ENCODE measurements at regions not wholly inside any gene's neighbourhood (a gene's known extent, or its start where the extent isn't known, plus 50 kb on each side); places are given as distances from the start of the nearest gene placed in this dataset.

- TF ChIP-seq, protein P1, sequence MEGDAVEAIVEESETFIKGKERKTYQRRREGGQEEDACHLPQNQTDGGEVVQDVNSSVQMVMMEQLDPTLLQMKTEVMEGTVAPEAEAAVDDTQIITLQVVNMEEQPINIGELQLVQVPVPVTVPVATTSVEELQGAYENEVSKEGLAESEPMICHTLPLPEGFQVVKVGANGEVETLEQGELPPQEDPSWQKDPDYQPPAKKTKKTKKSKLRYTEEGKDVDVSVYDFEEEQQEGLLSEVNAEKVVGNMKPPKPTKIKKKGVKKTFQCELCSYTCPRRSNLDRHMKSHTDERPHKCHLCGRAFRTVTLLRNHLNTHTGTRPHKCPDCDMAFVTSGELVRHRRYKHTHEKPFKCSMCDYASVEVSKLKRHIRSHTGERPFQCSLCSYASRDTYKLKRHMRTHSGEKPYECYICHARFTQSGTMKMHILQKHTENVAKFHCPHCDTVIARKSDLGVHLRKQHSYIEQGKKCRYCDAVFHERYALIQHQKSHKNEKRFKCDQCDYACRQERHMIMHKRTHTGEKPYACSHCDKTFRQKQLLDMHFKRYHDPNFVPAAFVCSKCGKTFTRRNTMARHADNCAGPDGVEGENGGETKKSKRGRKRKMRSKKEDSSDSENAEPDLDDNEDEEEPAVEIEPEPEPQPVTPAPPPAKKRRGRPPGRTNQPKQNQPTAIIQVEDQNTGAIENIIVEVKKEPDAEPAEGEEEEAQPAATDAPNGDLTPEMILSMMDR (IDR thresholded peaks at IDR 0.05; ENCODE audit: insufficient read depth, low read depth, low read length): no peak
- no peak for TF ChIP-seq EZH2 (IDR thresholded peaks at IDR 0.05; ENCODE audit: insufficient read depth, low read length)
Measured at GRCh38 chr2:41145066-41145465, 693.2 kb upstream of the SLC8A1 start.

Data from astrocyte (in vitro differentiated cells and primary cell).